Ovary (tissue), 1 donor: ENCODE measurements at regions not wholly inside any gene's neighbourhood (a gene's known extent, or its start where the extent isn't known, plus 50 kb on each side); places are given as distances from the start of the nearest gene placed in this dataset.

Experiments
- EP300 ChIP-seq: sonication (generic); formaldehyde crosslinking; IDR thresholded peaks from one replicate; pipeline ENCODE4 v1.6.1; 2017; ENCODE audit warnings: antibody characterized with exemption
- POLR2A ChIP-seq: fragments of 450-650 bp; IDR thresholded peaks from one replicate; pipeline ENCODE4 v1.6.1; 2017; ENCODE audit warnings: antibody characterized with exemption, mild to moderate bottlenecking, moderate library complexity

GRCh38 chr7:132045002-132045401 is 488.6 kb upstream of the PODXL start:
- TF ChIP-seq EP300 (no peak), POLR2A (no peak)
